ENCODE measurements at regions not wholly inside any gene's neighbourhood (a gene's known extent, or its start where the extent isn't known, plus 50 kb on each side); places are given as distances from the start of the nearest gene placed in this dataset.

DNA sequence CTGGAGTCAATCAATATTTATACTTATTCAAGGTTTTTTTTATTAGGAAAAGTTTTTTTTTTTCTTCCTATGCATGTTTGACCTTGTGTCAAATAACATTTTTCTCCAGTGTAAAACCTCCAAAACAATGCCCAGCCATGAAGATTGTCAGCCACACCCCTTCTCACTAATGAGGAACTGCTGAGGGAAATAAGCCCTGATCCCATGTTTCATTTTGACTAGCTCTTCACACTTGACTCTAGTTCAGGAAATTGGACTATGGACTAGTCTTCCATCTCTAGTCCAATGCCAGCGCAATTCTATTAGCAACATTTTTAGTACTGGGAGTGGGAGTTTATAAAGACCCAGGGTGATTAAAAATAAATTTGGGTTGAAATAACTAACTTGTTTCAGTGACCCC lies 275.6 kb upstream of the CXCR4 start:
- no peaks in the 10 kb centered on the region for H3K9me3 ChIP-seq (replicated peaks; ENCODE audit: control insufficient read depth, insufficient read depth, low read depth, low read length)
- H3K4me1 ChIP-seq (replicated peaks in 1 of 2; ENCODE audit: control insufficient read depth in 2 of 2, insufficient read depth in 2 of 2, low read length in 2 of 2), result no peaks in the 10 kb centered on the region
- FAIRE-seq (no peak), DNase-seq (ENCODE audit: extremely low read depth in 1 of 4, low spot score in 3 of 4) (no peak), ATAC-seq (no peak)
- peak; percentile 13; the same call in 1 of the 2 replicates for TF ChIP-seq SPI1 (IDR thresholded peaks at IDR 0.05; ENCODE audit: borderline replicate concordance, low read depth, low read length)
- TF ChIP-seq ZNF586 (CRISPR knock-in tag; conservative IDR thresholded peaks at IDR 0.05), result no peak
- TF ChIP-seq THAP12 (CRISPR knock-in tag; IDR thresholded peaks at IDR 0.05), result no peak
- TF ChIP-seq FOXM1 (IDR thresholded peaks at IDR 0.05; ENCODE audit: low read depth), result no peak
- TF ChIP-seq FOXM1 (CRISPR knock-in tag; IDR thresholded peaks at IDR 0.05; ENCODE audit: low read depth), result no peak
- TF ChIP-seq ZNF175 (CRISPR knock-in tag; IDR thresholded peaks at IDR 0.05; ENCODE audit: low read depth), result no peak
- TF ChIP-seq LARP7 (IDR thresholded peaks at IDR 0.05), result no peak
- H3K9me1 ChIP-seq (ENCODE audit: control insufficient read depth, insufficient read depth, low read length), result no peaks in the 10 kb centered on the region
- H3K27ac ChIP-seq (ENCODE audit: extremely low read depth, low read depth, low read length), result no peak overlapping the region
- H2AFZ ChIP-seq (ENCODE audit: low read depth, low read length), result no peak overlapping the region
- no peak overlapping the region for H3K9ac ChIP-seq (ENCODE audit: insufficient read depth in 1 of 2, low read depth in 2 of 2, low read length in 2 of 2)
- H3K4me3 ChIP-seq, result no peak overlapping the region
- 7% methylated on average over 1 of the region's 1 CpG for WGBS (ENCODE audit: insufficient coverage, low coverage, missing lambda C conversion rate)
- no peaks in the 10 kb centered on the region for H3K36me3 ChIP-seq (ENCODE audit: control insufficient read depth, insufficient read depth, low read length)
- BruUV-seq (replicated peaks), result no TSS peak
- ChIA-PET POLR2A (interaction anchor here (0.5 kb wide), 1 partner anchor 1025 kb away, joined by 4 read pairs; no protein-coding TSS in a partner anchor), CTCF (ENCODE audit: low intra/inter-chr PET ratio) (no interaction called here)
- in situ Hi-C loops (cut with MboI) (loop anchor here (25.0 kb wide), 1 partner anchor 1406 kb away; no protein-coding TSS in a partner anchor), intact Hi-C loops (cut with micrococcal nuclease) (no loop called here)
- peaks cover 0 to 9% of the 10 kb centered on the region in 2 experiments; a peak in 1 of 5 replicates for H3K27me3 ChIP-seq (ENCODE audit: control insufficient read depth in 2 of 2, insufficient read depth in 2 of 2, low read length in 2 of 2)
- H4K20me1 ChIP-seq (replicated peaks; ENCODE audit: control insufficient read depth, insufficient read depth, low read length), result no peaks in the 10 kb centered on the region
- no peaks in the 10 kb centered on the region for H3K79me2 ChIP-seq (ENCODE audit: control insufficient read depth, insufficient read depth, low read length)
- no peak overlapping the region for H3K4me2 ChIP-seq (ENCODE audit: insufficient read depth, low read length)
